CD1c-positive myeloid dendritic cell (primary cell): ENCODE measurements at regions not wholly inside any gene's neighbourhood (a gene's known extent, or its start where the extent isn't known, plus 50 kb on each side); places are given as distances from the start of the nearest gene placed in this dataset.
"Not testable (repeated sequence)": the region's sequence is repeated elsewhere in the genome, so short reads cannot be mapped to it uniquely, and the experiment has no call there.

ENCODE experiments used
- DNase-seq: peaks from one replicate; pipeline ENCODE4 v3.0.0-alpha.2; 2016; ENCODE audit errors: extremely low spot score

DNA sequence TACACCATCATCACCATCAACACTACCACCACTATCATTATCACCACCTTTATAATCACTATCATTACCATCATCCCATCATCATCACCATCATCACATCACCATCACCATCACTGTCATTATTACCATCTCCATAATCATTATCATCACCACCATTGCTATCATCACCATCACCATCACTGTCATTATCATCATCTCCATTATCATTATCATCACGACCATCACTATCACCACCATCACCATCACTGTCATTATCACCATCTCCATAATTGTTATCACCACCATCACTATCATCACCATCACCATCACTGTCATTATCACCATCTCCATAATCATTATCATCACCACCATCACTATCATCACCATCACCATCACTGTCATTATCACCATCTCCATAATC lies 279.6 kb upstream of the HS6ST1 start:
- not testable (repeated sequence) for DNase-seq

GRCh38 chr2:128598862-128599441 lies 280.3 kb upstream of the HS6ST1 start:
- no peak for DNase-seq

DNA sequence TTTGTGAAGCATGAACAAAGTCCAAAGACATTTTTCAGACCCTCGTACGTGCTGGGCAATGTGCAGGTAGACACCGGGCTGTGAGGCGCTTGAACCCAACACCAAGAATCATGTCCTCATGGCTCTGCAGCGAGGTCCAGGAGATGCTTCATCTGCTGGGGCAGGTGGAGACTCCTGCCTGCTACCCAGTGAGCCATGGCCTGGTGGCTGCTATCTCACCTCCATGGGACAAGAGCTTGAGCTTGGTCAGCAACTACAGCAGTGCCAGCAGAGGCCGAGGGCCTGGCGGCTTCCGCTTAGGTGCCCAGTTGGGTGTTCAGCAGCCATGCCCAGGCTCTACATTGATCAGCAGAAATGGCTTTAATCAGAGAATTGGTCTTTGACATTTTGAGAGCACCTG lies 281.0 kb upstream of the HS6ST1 start:
- no peak for DNase-seq

DNA sequence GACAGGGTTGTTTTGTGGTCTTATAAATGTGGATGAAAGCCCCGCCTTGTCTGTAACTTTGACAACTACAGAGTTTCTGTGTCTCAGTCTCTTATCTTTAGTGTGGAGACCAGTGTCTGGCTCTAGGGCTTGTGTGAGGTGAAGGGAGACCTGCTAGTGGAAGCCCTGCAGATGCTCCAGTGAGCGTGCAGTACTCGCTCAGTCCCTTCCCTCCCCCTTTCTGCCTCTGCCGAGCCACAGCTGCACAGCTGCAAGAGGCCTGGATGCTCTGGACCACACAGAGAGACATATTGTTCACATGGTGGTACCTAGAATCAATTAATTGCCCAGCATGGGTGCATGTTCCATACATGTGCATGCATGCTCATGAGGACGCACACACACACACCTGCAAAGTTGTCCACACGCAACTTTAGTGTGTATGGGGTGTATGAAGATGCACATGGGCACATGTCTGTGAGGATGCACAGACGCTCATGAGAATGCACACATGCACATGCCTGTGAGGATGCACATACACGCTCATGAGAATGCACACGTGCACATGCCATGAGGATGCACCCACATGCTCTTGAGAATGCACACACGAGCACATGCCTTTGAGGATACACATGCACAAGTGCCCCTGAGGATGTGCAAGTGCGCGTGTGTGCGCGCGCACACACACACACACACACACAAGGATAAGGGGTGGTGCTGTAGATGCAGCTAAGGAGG lies 282.1 kb upstream of the HS6ST1 start:
- no peak for DNase-seq

- no peak for DNase-seq
Observed at GRCh38 chr2:128601298-128602037, 282.8 kb upstream of the HS6ST1 start.

DNA sequence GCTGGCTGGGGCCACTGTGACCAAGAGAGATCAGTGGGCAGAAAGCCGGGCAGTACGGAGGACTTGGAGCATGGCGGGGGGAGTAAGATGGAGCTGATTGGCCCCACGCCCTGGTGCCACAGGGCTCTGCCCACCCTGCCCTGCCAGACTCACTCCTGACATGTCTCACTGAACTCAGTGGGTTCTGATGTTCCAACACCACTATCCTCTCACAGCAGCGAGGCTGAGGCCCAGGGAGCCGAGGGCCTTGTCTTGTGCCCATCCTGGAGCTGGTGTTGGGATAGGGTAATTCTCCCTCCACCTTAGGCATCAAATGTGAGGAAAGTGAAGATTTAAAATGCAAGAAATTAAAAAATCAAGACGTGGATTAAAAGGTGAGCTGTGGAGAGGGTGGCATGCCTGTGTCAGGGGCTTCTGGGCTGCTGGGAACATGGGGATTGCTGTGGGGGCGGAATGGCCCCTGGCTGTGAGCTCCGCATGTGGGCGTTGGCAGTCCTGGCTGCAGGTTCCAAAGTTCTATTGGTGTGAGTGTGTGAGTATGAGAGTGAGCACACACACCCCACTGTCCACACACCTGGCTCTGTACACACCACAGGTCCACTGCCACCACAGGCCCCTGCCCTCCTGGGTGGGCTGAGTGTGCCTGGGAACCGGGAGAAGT lies 283.5 kb upstream of the HS6ST1 start:
- DNase-seq, result no peak

DNA sequence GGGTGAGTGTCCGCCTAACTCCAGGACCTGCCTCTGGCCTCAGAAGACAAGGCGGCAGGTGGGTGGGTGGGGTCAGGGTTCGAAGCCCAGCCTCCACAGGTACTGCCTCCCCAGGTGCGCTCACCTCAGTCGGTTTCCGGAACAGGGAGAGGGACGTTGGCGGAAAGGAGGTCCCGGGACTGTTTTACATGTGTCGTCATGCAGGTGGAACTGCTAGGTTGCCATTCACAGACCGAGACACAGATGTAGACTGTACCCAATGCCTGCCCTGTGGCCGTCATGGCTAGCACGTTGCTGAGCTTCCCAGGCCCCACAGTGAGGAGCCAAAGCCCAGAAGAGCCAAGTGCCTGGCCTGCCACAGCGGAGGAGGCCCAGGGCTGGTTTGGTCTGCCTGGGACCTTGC lies 284.0 kb upstream of the HS6ST1 start:
- DNase-seq, result no peak

DNA sequence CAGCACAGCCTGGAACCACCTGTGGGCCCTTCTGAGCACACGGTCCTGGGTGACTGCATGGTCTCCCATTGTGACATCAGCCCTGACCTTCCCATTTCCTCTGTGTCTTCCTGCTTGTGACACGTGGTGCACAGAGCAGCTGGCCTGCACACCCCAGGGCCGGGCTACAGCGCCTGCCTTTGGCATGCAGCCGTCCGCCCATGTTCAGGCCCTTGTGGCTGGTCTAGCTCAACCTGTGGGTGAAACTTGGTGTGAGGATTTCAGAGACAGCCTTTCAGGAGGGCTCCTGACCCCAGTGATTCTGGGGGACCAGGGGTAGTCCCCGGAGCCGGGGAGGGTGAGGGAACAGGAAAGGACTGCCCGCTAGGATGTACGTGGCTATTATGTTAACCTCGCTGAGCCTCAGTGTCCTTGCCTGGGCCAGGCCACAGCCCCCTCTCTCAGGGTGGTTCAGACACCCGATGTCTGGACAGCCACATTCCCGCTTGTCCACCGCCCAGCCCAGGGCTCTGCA lies 284.8 kb upstream of the HS6ST1 start:
- DNase-seq, result no peak

GRCh38 chr2:128604045-128604444 lies 285.4 kb upstream of the HS6ST1 start:
- DNase-seq, result no peak

DNA sequence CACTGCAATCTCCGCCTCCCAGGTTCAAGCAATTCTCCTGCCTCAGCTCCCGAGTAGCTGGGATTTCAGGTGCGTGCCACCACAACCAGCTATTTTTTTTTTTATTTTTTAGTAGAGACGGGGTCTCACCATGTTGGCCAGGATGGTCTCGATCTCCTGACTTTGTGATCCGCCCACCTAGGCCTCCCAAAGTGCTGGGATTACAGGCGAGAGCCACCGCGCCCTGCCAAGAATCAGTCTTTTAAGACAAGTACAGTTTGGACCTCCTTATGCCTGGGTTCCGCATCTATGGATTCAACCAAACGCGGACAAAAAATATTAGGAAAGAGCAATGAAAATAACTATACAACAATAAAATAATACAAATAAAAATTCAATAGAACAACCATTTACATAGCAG lies 285.9 kb upstream of the HS6ST1 start:
- DNase-seq, result not testable (repeated sequence)

GRCh38 chr2:128605421-128605820 lies 286.8 kb upstream of the HS6ST1 start:
- no peak for DNase-seq

DNA sequence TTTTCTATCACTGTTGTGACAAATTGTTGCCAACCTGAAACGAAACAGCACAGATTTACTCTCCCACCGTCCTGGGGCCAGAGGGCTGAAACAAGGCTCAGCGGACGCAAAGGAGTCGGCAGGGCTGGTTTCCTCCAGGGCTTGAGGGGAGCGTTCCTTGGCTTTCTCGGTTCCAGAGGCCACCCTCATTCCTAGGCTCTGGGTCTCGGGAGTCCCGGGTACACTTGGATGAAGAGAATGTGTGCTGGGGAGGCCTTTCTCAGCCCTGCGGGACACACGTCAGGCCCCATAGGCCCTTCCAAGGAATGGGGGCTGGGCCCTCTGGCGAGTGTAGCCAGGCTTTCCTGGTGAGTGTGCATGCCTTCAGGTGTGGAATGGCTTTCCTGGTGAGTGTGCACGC lies 287.3 kb upstream of the HS6ST1 start:
- no peak for DNase-seq

DNA sequence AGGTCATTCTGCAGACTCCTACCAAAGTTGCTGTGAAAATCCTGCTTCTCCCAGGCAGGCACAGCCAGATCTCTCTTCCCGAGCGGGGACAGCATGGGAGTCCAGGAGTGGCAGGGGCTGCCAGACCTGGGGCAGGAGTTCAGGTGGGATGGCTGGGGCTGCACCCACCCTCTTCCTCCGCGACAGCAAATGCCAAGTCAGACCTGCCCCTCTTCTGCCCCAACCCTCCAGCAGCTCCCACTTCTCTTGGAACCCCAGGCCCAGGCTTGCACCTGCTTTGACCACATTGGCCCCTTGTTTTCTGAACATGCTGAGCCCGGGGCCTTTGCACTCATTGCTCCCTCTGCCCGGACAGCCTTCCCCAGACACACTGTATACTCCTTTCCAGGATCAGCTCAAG lies 288.2 kb upstream of the HS6ST1 start:
- DNase-seq, result no peak

DNA sequence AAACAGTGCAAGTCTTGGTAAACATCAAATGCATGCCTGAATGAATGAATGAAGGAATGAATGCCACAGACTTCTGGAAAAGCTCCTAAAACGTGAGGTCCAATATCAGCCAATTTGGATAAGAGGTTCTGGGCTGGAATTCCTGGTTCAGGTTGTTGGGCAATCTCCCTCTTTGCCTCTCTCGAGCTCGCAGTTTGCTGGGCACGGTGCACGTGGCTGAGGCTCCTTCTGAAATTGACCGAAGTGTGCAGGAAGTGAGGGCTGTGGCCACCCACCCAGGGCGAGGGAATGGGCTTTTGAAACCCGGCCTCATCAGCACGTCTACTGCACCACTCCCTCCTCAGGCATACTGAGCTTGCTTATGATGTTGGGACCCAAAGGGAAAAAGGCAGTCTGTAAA lies 288.8 kb upstream of the HS6ST1 start:
- DNase-seq, result no peak

- no peak for DNase-seq
Observed at GRCh38 chr2:128607911-128608506, 289.3 kb upstream of the HS6ST1 start.

DNA sequence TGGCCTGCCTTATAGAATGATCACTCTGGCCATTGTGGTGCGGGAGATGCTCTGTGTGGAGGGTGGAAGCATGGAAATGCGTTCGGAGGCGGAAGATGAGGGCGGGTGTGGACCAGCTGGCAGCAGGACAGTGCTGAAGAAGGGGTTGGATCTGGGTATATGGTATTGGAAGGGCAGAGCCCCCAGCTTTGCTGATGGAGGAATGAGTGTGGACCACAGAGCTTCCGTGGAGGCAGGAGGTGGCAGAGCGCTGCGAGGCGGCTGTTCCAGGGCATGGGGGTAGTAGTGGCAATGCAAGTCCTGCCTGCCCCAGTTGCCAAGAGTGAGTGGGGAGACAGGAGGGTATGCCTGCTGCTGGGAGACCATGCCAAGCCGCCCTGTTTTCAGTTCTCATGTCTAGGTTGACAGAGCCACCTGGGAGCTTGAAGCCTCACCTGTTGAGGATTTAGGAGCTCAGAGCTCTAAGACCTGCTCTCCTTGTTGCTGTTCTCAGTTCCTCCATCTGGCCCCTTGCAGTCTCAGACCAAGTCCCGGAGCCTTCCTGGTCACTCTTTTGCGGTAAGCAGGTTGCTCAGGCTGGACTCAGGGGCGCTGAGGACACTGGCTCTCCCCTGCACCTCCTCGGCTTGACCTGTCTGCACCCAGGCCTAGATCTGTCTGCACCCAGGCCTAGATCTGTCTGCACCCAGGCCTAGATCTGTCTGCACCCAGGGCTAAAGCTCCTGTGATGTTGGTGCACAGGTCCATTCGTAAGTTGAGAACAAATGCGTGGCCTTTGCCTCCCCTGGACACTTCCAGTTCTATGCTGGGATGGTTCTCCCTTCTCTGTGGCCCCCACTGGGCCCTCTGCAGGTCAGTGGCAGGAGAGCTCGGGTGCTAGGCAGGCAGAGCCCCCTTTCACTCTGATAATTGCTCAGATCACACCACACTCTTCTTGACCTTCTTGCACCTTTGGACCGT lies 290.5 kb upstream of the HS6ST1 start:
- no peak for DNase-seq

GRCh38 chr2:128610496-128610895 lies 291.8 kb upstream of the HS6ST1 start:
- DNase-seq, result no peak

GRCh38 chr2:128611421-128612320 lies 293.0 kb upstream of the HS6ST1 start:
- no peak for DNase-seq

- DNase-seq, result no peak
Observed at GRCh38 chr2:128612628-128613027, 294.0 kb upstream of the HS6ST1 start.

- no peak for DNase-seq
Observed at GRCh38 chr2:128613351-128613750, 294.7 kb upstream of the HS6ST1 start.
